ENCODE measurements at regions not wholly inside any gene's neighbourhood (a gene's known extent, or its start where the extent isn't known, plus 50 kb on each side); places are given as distances from the start of the nearest gene placed in this dataset.

- no peaks in the 10 kb centered on the region for H3K27me3 ChIP-seq (replicated peaks in 1 of 4; ENCODE audit: control insufficient read depth in 3 of 4, extremely low read depth in 1 of 4, insufficient read depth in 3 of 4, low read length in 3 of 4)
- H3K79me1 ChIP-seq (ENCODE audit: low read depth, low read length) = no peaks in the 10 kb centered on the region
- H2AK5ac ChIP-seq (ENCODE audit: low read depth, low read length) = no peak overlapping the region
- H4K5ac ChIP-seq (ENCODE audit: insufficient read length, low read depth, low read length) = no peak overlapping the region
- no peak overlapping the region for H3K4ac ChIP-seq (replicated peaks; ENCODE audit: insufficient read length, low read depth, low read length)
- no peak overlapping the region for H4K8ac ChIP-seq (ENCODE audit: extremely low read depth, insufficient read depth, low read length)
- no peak overlapping the region for H3K4me2 ChIP-seq (ENCODE audit: insufficient read depth in 1 of 2, low read depth in 2 of 2, low read length in 2 of 2)
- H3K79me2 ChIP-seq (ENCODE audit: control insufficient read depth in 1 of 2, insufficient read depth in 2 of 2, low read length in 2 of 2) = no peaks in the 10 kb centered on the region
- no peaks in the 10 kb centered on the region for H3K4me1 ChIP-seq (replicated peaks in 1 of 4; ENCODE audit: control insufficient read depth in 3 of 4, insufficient read depth in 4 of 4, low read length in 3 of 4)
- H2BK20ac ChIP-seq (ENCODE audit: low read length) = no peak overlapping the region
- H3K14ac ChIP-seq (ENCODE audit: insufficient read length) = no peak overlapping the region
- no peak overlapping the region for H3K56ac ChIP-seq (replicated peaks; ENCODE audit: insufficient read length, low read depth, low read length)
- no peaks in the 10 kb centered on the region for H4K20me1 ChIP-seq (replicated peaks in 1 of 2; ENCODE audit: control insufficient read depth in 1 of 2, insufficient read depth in 2 of 2, low read length in 2 of 2)
- no peak overlapping the region for H3K9ac ChIP-seq (replicated peaks in 1 of 4; ENCODE audit: extremely low read depth in 1 of 4, low read depth in 3 of 4, low read length in 3 of 4)
- no peak overlapping the region for H2BK12ac ChIP-seq (ENCODE audit: low read depth, low read length)
- H3K18ac ChIP-seq (ENCODE audit: extremely low read depth, low read length) = no peak overlapping the region
- no peak overlapping the region for H2BK15ac ChIP-seq (ENCODE audit: low read length)
- POLR2A ChIA-PET (ENCODE audit: partially characterized antibody) = no interaction called here
- H3K4me3 ChIP-seq (ENCODE audit: extremely low read depth in 1 of 4, insufficient read depth in 2 of 4, low read depth in 3 of 4, low read length in 4 of 4) = no peak overlapping the region
- no peaks in the 10 kb centered on the region for H3K36me3 ChIP-seq (ENCODE audit: control insufficient read depth in 2 of 4, insufficient read depth in 4 of 4, low read length in 3 of 4)
- H3K23ac ChIP-seq (ENCODE audit: insufficient read length) = no peak overlapping the region
- no peaks in the 10 kb centered on the region; the same call in 1 of the 2 replicates for H3K23me2 ChIP-seq (ENCODE audit: low read depth, low read length)
- peaks cover 0 to 3% of the 10 kb centered on the region in 2 experiments; a peak in 1 of 4 replicates for H3K9me3 ChIP-seq (ENCODE audit: insufficient read depth in 2 of 2, low read depth in 1 of 2, low read length in 1 of 2)
- no peak overlapping the region for H2BK5ac ChIP-seq (ENCODE audit: low read depth, low read length)
- no peak overlapping the region for H2BK120ac ChIP-seq (replicated peaks; ENCODE audit: low read depth, low read length)
- H2AFZ ChIP-seq (ENCODE audit: low read length) = no peak overlapping the region
- DNase-seq (ENCODE audit: low read depth in 1 of 2, low spot score in 2 of 2) (no peak), FAIRE-seq (no peak)
- CTCF ChIA-PET (ENCODE audit: partially characterized antibody) = interaction anchor here (1.0 to 1.6 kb wide), 2 partner anchors 9 to 97 kb away, joined by 3 read pairs; no protein-coding TSS in a partner anchor
- H3K27ac ChIP-seq (ENCODE audit: low read depth, low read length) = no peak overlapping the region
- 90% methylated on average over 5 of the region's 5 CpGs; no CpG with 5 or more reads in 1 of the 2 experiments for WGBS, 2 experiments (ENCODE audit: extremely low coverage in 1 of 2, insufficient coverage in 1 of 2, insufficient read length in 1 of 2, insufficient replicate concordance in 2 of 2, low coverage in 1 of 2, low lambda C conversion rate in 2 of 2, missing lambda C conversion rate in 1 of 2)
- H4K91ac ChIP-seq (replicated peaks; ENCODE audit: insufficient read length, low read length) = no peak overlapping the region
- TF ChIP-seq MAFK (IDR thresholded peaks at IDR 0.05; ENCODE audit: low read depth, low read length) = no peak
- no peak for TF ChIP-seq SRF (IDR thresholded peaks at IDR 0.05; ENCODE audit: low read depth, low read length)
- TF ChIP-seq, protein P1, sequence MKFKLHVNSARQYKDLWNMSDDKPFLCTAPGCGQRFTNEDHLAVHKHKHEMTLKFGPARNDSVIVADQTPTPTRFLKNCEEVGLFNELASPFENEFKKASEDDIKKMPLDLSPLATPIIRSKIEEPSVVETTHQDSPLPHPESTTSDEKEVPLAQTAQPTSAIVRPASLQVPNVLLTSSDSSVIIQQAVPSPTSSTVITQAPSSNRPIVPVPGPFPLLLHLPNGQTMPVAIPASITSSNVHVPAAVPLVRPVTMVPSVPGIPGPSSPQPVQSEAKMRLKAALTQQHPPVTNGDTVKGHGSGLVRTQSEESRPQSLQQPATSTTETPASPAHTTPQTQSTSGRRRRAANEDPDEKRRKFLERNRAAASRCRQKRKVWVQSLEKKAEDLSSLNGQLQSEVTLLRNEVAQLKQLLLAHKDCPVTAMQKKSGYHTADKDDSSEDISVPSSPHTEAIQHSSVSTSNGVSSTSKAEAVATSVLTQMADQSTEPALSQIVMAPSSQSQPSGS (IDR thresholded peaks at IDR 0.05; ENCODE audit: low read length) = no peak
- TF ChIP-seq SP2 (IDR thresholded peaks at IDR 0.05; ENCODE audit: low read length) = no peak
- TF ChIP-seq JUN (IDR thresholded peaks at IDR 0.05; ENCODE audit: low read depth, low read length) = no peak
- TF ChIP-seq TEAD4 (IDR thresholded peaks at IDR 0.05; ENCODE audit: low read depth, low read length) = no peak
- TF ChIP-seq YY1 (IDR thresholded peaks at IDR 0.05; ENCODE audit: low read depth, low read length) = no peak
- no peak for TF ChIP-seq TCF12 (IDR thresholded peaks at IDR 0.05; ENCODE audit: low read depth, low read length)
- no peak for TF ChIP-seq BACH1 (IDR thresholded peaks at IDR 0.05; ENCODE audit: low read length)
- TF ChIP-seq CHD2 (IDR thresholded peaks at IDR 0.05; ENCODE audit: low read length) = no peak
- no peak for TF ChIP-seq CBX5 (IDR thresholded peaks at IDR 0.05; ENCODE audit: low read depth, low read length)
These were observed 218.9 kb downstream of the HS3ST1 start for GRCh38 chr4:11209826-11210225.

Measured in H1 (cell line).